H1 (cell line): ENCODE measurements at regions not wholly inside any gene's neighbourhood (a gene's known extent, or its start where the extent isn't known, plus 50 kb on each side); places are given as distances from the start of the nearest gene placed in this dataset.

Experiments used
- E2F6 ChIP-seq: IDR thresholded peaks from 2 replicates; pipeline ENCODE4 v1.6.1; 2012; ENCODE audit warnings: inconsistent platforms
- FOSL1 ChIP-seq: IDR thresholded peaks from 2 replicates; pipeline ENCODE4 v1.6.1; 2011; ENCODE audit warnings: mild to moderate bottlenecking, low read depth, low read length, moderate library complexity; ENCODE audit not compliant: insufficient read depth
- MAFK ChIP-seq: IDR thresholded peaks from 2 replicates; pipeline ENCODE4 v1.6.1; 2012; ENCODE audit warnings: low read depth, mild to moderate bottlenecking, improper control_type of control experiment, low read length
- POU5F1 ChIP-seq: IDR thresholded peaks from 2 replicates; pipeline ENCODE4 v1.6.1; 2011; ENCODE audit warnings: low read depth, mild to moderate bottlenecking, low read length, moderate library complexity
- TCF12 ChIP-seq: IDR thresholded peaks from 2 replicates; pipeline ENCODE4 v1.6.1; 2011; ENCODE audit warnings: low read depth, mild to moderate bottlenecking, low read length
- ZNF274 ChIP-seq: IDR thresholded peaks from 2 replicates; pipeline ENCODE4 v1.7.0; 2012; ENCODE audit warnings: low read length, borderline replicate concordance; ENCODE audit errors: extremely low read depth

GRCh38 chr10:2798336-2799022 lies 268.9 kb upstream of the PFKP start (continued):
- TF ChIP-seq TCF12 (no peak), E2F6 (no peak), POU5F1 (no peak), FOSL1 (no peak), MAFK (no peak), ZNF274 (no peak)
